NCI-H1694 (cell line): ENCODE measurements at regions not wholly inside any gene's neighbourhood (a gene's known extent, or its start where the extent isn't known, plus 50 kb on each side); places are given as distances from the start of the nearest gene placed in this dataset.

Experiments
- DNase-seq: peaks from one replicate; lab custom pipeline; 2025; lab: John Stamatoyannopoulos, UW

DNA sequence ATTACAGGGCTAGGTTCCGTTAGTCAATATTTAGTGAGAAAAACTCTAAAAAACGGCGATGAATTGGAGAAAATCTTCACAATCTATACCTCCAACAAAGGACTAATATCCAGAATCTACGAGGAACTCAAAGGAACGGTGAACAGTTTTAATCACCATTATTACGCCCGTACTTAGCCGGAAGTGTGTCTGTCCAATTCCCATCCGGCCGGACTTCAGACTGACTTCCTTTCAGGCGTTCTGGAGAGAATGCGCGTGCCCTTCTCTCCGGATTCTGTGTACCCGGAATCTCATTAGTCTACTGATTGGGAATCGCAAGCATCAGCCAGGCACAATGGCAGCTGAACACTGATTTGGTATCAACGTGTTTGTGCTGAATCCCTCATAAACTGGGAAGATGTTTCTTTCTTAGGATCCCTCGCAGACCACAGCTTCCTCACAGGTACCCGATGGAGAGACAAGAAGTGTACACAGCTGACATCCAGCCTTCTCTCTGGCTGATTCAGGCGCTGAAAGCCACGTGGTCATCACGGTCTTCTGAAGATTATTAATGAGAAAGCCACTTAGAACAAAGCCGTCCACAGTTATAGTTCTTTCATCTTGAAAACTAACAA is 239.9 kb downstream of the ZNF516 start:
- no peak for DNase-seq

DNA sequence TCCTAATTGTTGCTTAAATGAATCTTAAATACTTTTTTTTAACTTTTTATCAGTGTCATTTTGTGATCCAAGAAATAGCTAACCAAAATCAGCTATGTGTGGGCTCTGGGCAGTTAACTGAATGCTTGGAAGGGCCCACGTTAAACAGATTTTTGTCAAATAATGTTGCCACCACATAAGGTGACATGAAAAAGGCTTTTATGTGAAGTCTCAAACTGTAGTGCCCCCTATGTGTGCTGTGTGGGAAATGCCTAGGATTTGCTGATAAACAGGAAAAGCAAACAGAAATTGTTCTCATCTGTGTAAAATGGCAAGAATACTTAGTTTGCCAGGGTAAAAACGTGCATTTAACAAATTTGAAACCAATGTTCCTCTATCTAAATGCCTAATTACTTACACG is 242.2 kb downstream of the ZNF516 start:
- no peak for DNase-seq

DNA sequence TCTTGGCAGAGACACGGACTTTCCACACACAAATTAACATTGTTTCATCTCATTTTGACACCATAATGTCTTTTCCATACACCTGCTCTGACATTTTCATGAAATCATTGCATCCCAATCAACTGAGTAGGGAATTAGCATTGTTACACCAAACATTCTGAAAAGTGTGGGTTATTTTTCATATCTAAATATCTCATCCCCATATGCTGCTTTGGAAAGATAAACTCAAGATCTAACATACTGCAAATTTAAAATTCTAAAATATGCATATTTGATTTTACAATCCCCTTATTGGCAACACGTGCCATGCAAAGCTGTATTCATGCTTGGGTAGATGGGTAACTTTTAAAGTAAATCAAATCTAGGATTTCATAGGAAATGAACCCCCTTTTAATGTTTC is 242.9 kb downstream of the ZNF516 start:
- no peak for DNase-seq

DNA sequence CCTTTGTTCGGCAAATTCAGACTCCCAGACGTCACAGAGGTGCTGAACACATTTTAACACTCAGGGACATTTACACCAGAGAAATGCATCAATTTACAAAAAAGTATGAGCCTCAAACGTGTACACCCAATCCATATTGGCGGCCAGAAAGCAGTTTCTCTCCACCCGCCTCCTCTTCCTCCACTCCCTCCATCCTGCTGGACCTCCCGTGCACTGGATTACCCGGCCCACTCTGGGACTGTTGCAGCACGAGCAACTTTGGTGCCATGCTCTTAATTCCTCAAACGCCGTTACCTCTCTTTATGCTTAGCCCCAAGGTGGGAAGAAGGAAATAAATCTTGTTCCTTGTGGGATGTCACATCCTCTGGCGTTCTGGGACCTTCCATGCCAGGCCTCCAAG is 243.4 kb downstream of the ZNF516 start:
- no peak for DNase-seq

DNA sequence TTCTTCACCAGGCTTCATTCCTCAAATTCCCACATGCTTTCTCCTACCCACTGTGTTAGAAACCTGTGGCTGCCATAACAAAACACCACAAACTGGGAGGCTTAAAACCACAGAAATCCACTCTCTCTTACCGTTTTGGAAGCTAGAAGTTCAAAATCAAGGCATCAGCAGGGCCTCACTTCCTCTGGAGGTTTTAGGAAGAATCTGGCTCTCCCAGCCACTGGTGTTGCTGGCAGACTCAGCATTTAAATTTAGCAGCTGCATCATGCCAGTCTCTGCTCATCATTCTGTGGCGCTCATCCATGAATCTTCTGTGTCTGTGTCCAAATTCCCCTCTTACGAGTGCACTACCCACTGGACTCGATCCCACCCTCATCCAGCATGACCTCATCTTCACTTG is 248.5 kb downstream of the ZNF516 start:
- no peak for DNase-seq

- no peak for DNase-seq
Measured at GRCh38 chr18:76234676-76235060, 260.4 kb downstream of the ZNF516 start.

DNA sequence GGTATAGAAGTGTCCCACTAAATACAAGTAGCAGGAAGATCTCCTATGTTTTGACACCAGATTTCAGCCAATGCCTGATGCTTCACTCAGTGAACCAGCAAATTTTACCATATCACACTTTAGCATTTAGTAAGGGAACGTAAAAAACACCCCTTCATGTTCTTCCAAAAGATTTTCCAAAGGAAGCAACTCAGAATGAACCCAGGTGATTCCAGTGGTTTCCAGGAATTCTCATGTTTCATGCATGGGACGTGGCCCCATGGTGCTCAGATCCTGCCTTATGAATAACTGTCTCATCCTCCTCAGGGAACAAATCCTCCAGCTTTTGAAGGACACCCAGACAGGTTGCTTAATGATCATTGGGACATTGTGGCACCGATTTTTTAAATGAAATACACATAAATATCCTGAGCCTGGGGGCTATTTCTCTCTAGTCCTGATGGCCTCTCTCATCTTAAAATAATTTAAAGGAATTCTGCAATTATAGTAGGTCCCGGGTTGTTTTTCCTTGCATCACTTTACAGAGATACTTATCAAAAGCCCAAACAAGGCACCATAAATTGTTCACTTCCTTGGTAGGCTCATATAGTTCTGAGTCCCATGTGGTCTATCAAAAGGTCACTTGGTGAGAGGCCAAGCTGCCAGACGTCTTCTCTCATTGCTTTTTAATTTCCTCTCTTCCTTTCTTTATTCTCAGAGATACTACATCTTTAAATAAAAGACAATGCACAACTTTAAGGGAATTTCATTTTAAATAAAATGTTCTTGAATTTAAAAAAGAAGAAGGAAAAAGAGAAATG is 261.0 kb downstream of the ZNF516 start:
- DNase-seq: no peak

- no peak for DNase-seq
Measured at GRCh38 chr18:76233406-76233805, 261.6 kb downstream of the ZNF516 start.

DNA sequence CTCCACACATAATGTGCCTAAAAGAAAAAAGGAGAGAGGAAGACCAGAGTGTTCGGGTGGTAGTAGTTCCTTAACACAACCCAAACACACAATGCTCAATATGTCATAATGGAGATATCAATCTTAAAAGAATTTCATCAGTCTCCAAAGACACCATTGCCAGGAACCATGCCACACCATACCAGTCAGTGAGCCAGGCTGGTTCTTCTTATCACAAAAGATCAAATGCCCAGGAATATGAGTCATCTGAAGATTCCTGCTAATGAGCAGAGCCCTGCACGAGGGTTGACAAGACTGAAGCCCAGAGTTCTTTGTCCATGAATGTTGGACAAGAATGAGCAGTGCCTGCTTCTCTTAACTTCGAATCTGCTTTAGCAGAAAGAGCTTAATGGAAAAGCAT is 262.3 kb downstream of the ZNF516 start:
- no peak for DNase-seq

GRCh38 chr18:76232010-76232409 is 263.0 kb downstream of the ZNF516 start:
- DNase-seq: no peak

GRCh38 chr18:76231402-76231801 is 263.6 kb downstream of the ZNF516 start:
- no peak for DNase-seq

GRCh38 chr18:76230791-76231190 is 264.3 kb downstream of the ZNF516 start:
- DNase-seq: no peak

DNA sequence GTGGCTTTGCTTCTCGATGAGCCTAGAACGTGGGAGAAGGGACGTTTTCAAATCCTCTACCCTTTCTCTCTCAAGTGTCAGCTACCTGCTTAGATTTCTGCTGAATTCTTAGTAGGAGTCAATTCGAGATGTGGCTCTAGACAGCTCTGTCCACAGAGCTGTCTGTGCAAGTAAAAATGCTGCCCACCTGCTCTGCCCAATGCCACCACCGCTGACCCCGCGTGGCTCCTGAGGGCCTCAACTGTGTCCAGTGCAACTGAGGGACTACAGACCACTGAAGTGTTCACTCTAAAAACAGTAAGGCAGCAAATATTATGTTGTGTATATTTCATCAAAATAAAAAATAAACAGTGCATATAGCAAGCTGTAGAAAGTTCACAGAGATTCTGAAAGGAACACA is 266.3 kb downstream of the ZNF516 start:
- no peak for DNase-seq

- no peak for DNase-seq
Measured at GRCh38 chr18:76227759-76228158, 267.3 kb downstream of the ZNF516 start.

DNA sequence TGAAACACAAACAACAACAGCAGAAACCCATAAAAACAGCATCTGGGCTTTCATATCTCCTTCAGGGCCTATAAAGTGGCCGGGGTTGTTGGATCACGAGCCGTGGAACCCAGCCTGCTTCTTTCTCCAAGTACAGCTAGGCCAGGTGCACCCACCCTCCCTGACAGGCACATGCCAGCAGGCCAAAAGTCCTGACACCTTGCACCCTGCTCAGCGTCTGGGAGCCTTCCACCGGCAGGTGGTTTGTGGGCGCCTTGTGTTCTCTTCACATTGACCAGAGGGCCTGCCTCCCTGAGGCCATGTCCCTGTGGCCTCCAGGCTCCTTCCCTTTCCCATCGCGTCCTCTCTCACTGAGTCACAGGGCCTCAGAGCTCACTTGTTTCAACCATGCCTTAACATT is 271.6 kb downstream of the ZNF516 start:
- DNase-seq: no peak

DNA sequence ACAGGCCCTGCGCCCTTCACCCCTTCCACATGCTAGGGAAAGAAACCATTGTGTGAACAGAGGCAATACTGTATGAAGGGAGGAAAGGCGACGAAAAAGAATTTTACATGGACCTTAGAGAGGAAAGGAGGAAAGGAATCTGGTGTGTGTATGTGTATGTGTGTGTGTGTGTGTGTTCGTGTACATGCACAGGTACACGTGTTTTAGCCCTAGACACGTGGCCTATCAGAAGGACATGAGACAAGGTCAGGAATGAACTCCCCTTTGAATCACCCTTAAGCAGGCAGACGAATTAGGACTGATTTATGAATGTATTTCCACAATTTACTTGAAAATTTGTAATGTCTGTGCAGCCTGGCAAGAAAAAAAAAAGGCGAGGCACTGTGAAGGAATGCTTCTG is 276.0 kb downstream of the ZNF516 start:
- no peak for DNase-seq

DNA sequence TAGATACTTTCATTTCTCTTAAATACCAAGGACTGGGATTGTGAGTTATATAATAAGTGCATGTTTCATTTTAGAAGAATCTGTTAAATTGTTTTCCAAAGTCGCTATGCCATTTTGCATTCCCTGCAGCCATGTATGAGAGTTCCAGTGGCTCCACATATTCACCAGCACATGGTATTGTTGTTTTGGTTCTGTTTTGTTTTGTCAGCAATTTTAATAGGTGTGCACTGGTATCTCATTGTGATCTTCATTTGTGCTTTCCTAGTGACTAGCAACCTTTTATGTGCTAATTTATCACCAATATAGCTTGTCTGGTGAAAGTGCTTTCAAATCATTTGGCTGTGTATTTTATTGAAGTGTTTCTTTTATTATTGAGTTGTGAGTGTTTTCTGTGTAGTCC is 278.9 kb downstream of the ZNF516 start:
- no peak for DNase-seq

GRCh38 chr18:76213991-76214390 is 281.1 kb downstream of the ZNF516 start:
- DNase-seq: no peak

DNA sequence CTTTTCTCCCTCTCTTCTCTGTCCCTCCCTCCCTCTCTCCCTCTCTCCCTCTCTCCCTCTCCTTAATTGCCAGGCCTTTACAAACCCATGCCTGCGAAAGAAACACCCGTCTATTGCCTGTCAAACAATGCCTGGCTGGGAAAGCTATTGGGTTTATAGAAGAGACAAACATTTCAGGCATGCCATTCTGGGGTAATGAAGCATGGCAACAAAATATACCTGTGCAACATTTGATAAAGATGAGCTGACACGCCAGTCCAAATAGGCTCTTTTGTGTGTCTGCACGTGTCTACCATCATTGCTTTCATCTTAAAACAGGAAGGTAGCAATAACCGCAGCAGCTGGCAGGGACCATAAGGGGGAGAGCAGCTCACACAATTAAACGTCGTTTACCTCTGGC is 282.1 kb downstream of the ZNF516 start:
- no peak for DNase-seq

DNA sequence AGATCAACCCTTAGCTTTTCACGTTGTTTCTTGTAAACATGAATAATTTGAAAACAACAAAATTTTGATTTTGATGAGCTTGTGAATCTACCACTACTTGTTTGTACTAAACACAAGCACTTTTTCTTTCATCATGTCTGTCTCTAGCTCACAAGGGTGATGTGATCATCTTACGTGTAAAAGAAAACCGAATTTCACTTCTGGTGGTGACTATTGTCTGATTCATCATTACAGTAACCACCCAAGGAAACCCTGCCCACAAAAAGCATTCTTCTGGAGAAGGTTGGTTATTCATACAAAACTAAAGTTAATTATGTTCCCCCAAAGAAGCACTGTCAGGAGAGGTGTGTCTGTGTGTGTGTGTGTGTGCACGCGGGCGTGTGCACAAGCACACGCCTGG is 285.4 kb downstream of the ZNF516 start:
- DNase-seq: no peak

GRCh38 chr18:76208678-76209306 is 286.2 kb downstream of the ZNF516 start:
- DNase-seq: no peak

DNA sequence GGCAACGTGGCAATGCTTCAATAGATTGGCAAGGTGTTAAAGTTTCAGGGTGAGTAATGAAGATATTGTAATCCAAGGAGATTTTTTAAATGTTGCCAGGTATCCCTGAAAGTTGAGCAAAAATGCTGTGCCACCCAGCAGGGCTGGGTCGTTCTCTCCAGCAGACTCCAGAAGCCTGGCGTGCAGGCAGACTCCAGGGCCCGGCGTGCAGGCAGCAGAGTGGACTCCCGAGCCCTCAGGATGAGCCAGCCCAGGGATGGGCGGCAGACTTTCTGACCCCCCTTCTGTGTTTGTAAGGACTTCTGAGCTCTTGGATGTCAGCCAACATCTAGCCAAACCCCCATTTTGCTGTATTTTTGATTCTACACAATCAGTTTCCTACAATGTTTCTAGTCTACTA is 289.1 kb downstream of the ZNF516 start:
- no peak for DNase-seq

GRCh38 chr18:76203552-76203951 is 291.5 kb downstream of the ZNF516 start:
- DNase-seq: no peak

- DNase-seq: no peak
Measured at GRCh38 chr18:76202322-76202721, 292.7 kb downstream of the ZNF516 start.
